K562 (cell line): ENCODE measurements at regions not wholly inside any gene's neighbourhood (a gene's known extent, or its start where the extent isn't known, plus 50 kb on each side); places are given as distances from the start of the nearest gene placed in this dataset.

ENCODE experiments used
- POLR2AphosphoS2 ChIP-seq: IDR thresholded peaks from 2 replicates; pipeline ENCODE4 v1.6.1; 2012; ENCODE audit warnings: low read length, improper control_type of control experiment
- SMC3 ChIP-seq: conservative IDR thresholded peaks from 2 replicates; pipeline ENCODE4 v1.6.1; 2011; ENCODE audit warnings: low read depth, low read length, improper control_type of control experiment; ENCODE audit not compliant: insufficient read depth
- ZKSCAN8 ChIP-seq: fragments of 200-800 bp; sonication (Bioruptor generic); IDR thresholded peaks from 2 replicates; pipeline ENCODE4 v1.6.1; 2016; ENCODE audit warnings: missing genetic modification characterization, missing compliant biosample characterization
- TF ChIP-seq, protein P1 (sequence below), 3 experiments: IDR thresholded peaks in 2 of 3; conservative IDR thresholded peaks in 1 of 3; 2 replicates each; pipeline ENCODE4 v1.5.1; 2011 to 2012; ENCODE audit warnings: low read length in 3 of 3, mild to moderate bottlenecking in 3 of 3, control low read depth in 2 of 3, improper control_type of control experiment in 1 of 3, inconsistent platforms in 1 of 3, low read depth in 1 of 3, mixed read lengths in 1 of 3, moderate library complexity in 1 of 3; ENCODE audit not compliant: insufficient read depth in 2 of 3
- TF ChIP-seq, protein P2 (sequence below), 2 experiments: IDR thresholded peaks; 2 replicates each; pipeline ENCODE4 v1.6.1; 2011; ENCODE audit warnings: borderline replicate concordance in 1 of 2, control low read depth in 1 of 2, low read depth in 1 of 2, low read length in 1 of 2, mild to moderate bottlenecking in 1 of 2, mixed read lengths in 1 of 2, moderate library complexity in 1 of 2; ENCODE audit not compliant: insufficient read depth in 1 of 2, insufficient read length in 1 of 2, poor library complexity in 1 of 2, severe bottlenecking in 1 of 2; ENCODE audit errors: extremely low read depth in 1 of 2

DNA sequence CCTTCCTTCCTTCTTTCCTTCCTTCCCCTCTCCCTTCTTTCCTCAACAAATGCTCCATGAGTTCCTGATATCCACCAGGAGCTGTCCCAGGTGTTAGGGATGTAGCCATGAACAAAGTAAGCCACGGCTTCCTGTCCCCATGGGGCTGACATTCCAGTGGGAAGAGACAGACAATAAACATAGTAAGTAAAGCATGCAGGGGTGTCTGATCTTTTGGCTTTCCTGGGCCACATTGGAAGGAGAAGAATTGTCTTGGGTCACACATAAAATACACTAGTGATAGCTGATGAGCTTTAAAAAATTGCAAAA, 81.5 kb upstream of the ZBTB40 start:
- TF ChIP-seq ZKSCAN8 (no peak), POLR2AphosphoS2 (no peak), SMC3 (no peak)
- TF ChIP-seq, protein P1, sequence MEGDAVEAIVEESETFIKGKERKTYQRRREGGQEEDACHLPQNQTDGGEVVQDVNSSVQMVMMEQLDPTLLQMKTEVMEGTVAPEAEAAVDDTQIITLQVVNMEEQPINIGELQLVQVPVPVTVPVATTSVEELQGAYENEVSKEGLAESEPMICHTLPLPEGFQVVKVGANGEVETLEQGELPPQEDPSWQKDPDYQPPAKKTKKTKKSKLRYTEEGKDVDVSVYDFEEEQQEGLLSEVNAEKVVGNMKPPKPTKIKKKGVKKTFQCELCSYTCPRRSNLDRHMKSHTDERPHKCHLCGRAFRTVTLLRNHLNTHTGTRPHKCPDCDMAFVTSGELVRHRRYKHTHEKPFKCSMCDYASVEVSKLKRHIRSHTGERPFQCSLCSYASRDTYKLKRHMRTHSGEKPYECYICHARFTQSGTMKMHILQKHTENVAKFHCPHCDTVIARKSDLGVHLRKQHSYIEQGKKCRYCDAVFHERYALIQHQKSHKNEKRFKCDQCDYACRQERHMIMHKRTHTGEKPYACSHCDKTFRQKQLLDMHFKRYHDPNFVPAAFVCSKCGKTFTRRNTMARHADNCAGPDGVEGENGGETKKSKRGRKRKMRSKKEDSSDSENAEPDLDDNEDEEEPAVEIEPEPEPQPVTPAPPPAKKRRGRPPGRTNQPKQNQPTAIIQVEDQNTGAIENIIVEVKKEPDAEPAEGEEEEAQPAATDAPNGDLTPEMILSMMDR (IDR thresholded peaks at IDR 0.05 in 2 of 3, conservative IDR thresholded peaks at IDR 0.05 in 1 of 3; ENCODE audit: insufficient read depth in 2 of 3, low read depth in 1 of 3, low read length in 3 of 3) = no peak
- TF ChIP-seq, protein P2, sequence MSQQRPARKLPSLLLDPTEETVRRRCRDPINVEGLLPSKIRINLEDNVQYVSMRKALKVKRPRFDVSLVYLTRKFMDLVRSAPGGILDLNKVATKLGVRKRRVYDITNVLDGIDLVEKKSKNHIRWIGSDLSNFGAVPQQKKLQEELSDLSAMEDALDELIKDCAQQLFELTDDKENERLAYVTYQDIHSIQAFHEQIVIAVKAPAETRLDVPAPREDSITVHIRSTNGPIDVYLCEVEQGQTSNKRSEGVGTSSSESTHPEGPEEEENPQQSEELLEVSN (IDR thresholded peaks at IDR 0.05; ENCODE audit: borderline replicate concordance in 1 of 2, extremely low read depth in 1 of 2, insufficient read depth in 1 of 2, insufficient read length in 1 of 2, low read depth in 1 of 2, low read length in 1 of 2, poor library complexity in 1 of 2, severe bottlenecking in 1 of 2) = no peak
